LNCaP clone FGC (cell line): ENCODE measurements at regions not wholly inside any gene's neighbourhood (a gene's known extent, or its start where the extent isn't known, plus 50 kb on each side); places are given as distances from the start of the nearest gene placed in this dataset.
A peak's percentile ranks its signal among the peaks of the same experiment; 100 is the strongest.

Source experiments
- DNase-seq: peaks from one replicate; pipeline ENCODE4 v3.0.0-alpha.2; 2011; ENCODE audit warnings: low read depth
- H3K4me3 ChIP-seq: 2 replicates; pipeline ENCODE4 v1.5.1; 2011; ENCODE audit warnings: mild to moderate bottlenecking, low read depth, low read length, control low read depth
- TF ChIP-seq, protein P1 (sequence below): IDR thresholded peaks from 2 replicates; pipeline ENCODE4 v1.5.1; 2012; ENCODE audit warnings: mild to moderate bottlenecking; ENCODE audit not compliant: control insufficient read depth, insufficient read depth; ENCODE audit errors: extremely low read depth

DNA sequence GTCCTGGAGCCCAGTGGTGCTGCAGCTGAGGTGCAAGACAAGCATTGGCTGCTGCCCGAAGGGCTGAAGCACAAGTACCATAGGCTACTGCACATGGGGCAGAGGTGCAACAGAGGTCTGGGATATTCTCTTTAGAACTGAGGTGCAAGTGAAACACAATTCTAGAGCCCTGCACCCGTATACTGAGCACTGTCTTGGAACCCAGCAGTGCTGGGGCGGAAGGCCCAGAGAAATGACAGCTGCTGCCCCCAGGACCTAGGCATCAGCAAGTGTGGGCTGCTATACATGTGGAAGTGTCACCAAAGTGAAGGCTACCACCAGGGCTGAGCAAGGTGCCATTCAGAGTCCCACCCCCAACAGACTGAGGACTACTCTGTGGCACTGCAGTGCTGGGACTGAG is 393.6 kb upstream of the STEAP1 start:
- no peak overlapping the region for H3K4me3 ChIP-seq
- DNase-seq, result no peak
- TF ChIP-seq, protein P1, sequence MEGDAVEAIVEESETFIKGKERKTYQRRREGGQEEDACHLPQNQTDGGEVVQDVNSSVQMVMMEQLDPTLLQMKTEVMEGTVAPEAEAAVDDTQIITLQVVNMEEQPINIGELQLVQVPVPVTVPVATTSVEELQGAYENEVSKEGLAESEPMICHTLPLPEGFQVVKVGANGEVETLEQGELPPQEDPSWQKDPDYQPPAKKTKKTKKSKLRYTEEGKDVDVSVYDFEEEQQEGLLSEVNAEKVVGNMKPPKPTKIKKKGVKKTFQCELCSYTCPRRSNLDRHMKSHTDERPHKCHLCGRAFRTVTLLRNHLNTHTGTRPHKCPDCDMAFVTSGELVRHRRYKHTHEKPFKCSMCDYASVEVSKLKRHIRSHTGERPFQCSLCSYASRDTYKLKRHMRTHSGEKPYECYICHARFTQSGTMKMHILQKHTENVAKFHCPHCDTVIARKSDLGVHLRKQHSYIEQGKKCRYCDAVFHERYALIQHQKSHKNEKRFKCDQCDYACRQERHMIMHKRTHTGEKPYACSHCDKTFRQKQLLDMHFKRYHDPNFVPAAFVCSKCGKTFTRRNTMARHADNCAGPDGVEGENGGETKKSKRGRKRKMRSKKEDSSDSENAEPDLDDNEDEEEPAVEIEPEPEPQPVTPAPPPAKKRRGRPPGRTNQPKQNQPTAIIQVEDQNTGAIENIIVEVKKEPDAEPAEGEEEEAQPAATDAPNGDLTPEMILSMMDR, result no peak

DNA sequence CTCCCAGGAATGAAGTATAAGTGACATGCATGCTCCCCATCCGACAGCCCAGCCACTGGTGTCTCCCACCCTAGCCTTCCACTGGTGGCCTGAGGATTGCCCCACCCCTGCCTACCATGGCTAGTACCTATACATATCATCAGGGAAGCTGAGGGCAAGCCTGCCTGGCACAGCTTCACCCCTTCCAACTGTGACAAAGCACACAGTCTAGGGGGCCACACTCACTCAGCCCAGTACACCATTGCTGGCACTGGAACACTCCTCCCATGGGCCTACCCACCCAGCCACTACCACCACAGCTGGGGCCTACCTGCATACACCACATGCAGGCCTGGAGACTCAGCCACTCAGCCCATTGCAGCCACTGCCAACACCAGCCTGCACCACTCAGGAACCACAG is 393.1 kb upstream of the STEAP1 start:
- no peak overlapping the region for H3K4me3 ChIP-seq
- TF ChIP-seq, protein P1, result no peak
- no peak for DNase-seq

DNA sequence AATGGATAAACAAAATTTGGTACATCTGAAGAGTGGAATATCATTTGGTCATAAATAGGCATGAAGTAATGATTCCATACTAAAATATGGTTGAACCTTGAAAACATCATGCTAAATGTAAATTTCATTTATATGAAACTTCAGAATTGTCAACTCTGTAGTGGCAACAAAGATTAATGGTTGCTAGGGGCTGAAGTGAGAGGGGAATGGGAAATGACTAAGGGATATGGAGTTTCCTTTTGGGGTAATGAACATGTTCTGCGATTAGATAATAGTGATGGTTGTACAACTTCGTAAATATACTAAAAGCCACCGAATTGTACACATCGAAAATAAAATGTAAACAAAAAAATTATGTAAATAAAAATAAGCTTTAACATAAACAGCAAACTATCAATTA is 384.1 kb upstream of the STEAP1 start:
- H3K4me3 ChIP-seq, result no peak overlapping the region
- TF ChIP-seq, protein P1, result no peak
- no peak for DNase-seq

DNA sequence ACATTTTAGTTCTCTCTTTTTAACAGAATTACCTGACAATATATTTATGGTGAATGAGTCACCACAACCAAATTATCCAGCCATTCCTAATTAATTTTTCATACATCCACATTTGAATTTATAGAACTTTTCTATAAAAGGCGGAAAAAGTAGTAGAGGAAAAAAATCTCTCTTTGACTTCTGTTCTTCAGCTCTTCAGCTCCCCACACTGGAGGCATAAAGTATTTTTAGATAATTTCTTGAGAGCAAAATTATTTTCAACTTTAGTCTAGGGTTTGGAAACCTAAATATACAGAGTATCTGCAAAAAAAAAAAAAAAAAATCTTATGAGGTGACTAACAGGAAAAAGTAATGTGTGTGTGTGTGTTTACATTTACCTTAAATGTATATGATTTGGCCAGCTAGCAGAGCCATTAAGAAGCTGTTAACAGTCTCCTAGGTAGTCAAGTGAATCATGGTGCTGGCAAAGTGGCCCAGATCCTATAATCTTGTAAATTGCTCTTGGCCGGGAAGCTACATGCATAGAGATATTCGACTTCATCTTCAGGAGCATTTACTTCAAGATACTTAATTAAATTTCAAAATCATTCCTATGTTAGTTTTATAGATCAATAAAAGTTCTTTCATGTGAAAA is 383.1 kb upstream of the STEAP1 start:
- no peak for DNase-seq
- TF ChIP-seq, protein P1, result peak; percentile 33
- no peak overlapping the region for H3K4me3 ChIP-seq

DNA sequence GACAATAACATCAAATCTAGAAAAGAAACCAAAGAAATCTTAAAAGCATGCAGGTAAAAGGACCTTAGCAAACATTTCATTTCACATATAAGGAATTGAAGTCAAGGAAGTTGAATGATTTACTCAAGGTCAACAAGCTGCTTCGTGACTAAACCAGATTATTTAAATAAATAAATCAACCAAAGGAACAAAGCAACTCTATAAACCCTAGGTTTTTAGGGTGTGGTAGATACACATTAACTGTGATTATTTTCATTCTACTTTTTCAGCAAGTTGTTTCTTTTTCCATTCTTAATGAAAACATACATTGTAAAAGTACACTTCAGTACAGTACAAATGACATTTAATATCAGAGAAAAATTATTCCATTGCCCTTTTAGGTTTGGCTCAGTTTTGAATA is 382.0 kb upstream of the STEAP1 start:
- TF ChIP-seq, protein P1, result no peak
- no peak overlapping the region for H3K4me3 ChIP-seq
- no peak for DNase-seq

DNA sequence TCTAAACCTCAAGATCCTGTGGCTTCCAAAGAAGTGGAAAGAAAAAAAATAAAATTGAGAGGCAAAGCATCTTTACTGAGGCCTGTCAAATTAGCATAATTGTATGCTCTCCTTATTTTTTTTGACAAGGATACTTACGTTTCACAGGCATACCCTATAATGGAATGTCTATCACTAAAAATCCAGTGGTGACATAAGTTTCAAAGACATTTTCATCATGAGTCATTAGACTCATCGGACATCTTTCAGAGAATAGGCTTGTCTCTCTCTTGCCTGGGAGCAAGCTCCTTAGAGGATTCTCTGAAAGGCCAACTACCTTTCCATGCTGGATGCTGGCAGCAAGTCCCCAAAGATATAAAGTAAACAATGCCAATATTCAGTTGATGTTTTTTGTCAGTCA is 380.7 kb upstream of the STEAP1 start:
- DNase-seq, result no peak
- TF ChIP-seq, protein P1, result no peak

DNA sequence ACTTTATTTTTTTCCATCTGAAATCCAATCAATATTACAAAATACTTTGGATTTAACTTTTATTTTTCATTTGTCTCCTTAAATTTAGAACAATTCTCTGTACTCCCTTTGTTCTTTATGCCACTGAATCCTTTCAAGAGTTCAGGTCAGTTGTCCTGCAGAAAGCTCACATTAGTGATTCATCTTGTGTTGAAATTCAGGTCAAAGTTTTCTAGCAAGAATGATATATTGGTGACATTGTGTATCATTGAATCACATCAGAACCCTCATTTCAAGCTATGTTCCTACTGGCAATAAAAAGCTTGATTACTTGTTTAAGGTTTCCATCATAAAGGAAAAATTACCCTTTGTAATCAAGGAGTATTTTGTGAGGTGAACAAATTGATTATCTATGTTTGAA is 378.8 kb upstream of the STEAP1 start:
- H3K4me3 ChIP-seq, result no peak overlapping the region
- no peak for DNase-seq
- TF ChIP-seq, protein P1, result no peak

More for the DNA sequence above, 380.7 kb upstream of the STEAP1 start:
- H3K4me3 ChIP-seq, result no peak overlapping the region
